IMR-90 (cell line): ENCODE measurements at regions not wholly inside any gene's neighbourhood (a gene's known extent, or its start where the extent isn't known, plus 50 kb on each side); places are given as distances from the start of the nearest gene placed in this dataset.

ENCODE experiments used
- ATAC-seq: fragments of 200-7000 bp; cut with Tn5 transposase; 2 replicates; pipeline ENCODE4 v1.9.1; 2020; ENCODE audit warnings: low read depth, mild to moderate bottlenecking, moderate library complexity
- BruUV-seq: library from RNA; stranded (reverse); fragments of 400-500 nt; replicated peaks from 2 replicates; lab custom pipeline; 2021; lab: Mats Ljungman, UMichigan
- CTCF ChIA-PET: fragments of 300-600 bp; formaldehyde crosslinking; extraction: SDS; loops from one replicate; lab custom pipeline; 2021; ENCODE audit warnings: antibody characterized with exemption; lab: Yijun Ruan, JAX
- POLR2A ChIA-PET: fragments of 300-600 bp; sonication (Branson Sonifier 250); formaldehyde crosslinking; loops from one replicate; lab custom pipeline; 2022; ENCODE audit warnings: antibody characterized with exemption; ENCODE audit not compliant: unreplicated experiment; lab: Charles Lee
- DNase-seq: peaks from one replicate; pipeline ENCODE4 v3.0.0; 2013
- H2AFZ ChIP-seq: replicated peaks from 2 replicates; pipeline ENCODE3; 2013; ENCODE audit warnings: low read length, mild to moderate bottlenecking; ENCODE audit not compliant: poor library complexity
- H2AK5ac ChIP-seq: 2 replicates; pipeline ENCODE4 v1.6.1; 2013; ENCODE audit warnings: low read depth, low read length, inconsistent platforms
- H2AK9ac ChIP-seq: replicated peaks from 2 replicates; pipeline ENCODE3; 2013; ENCODE audit warnings: mild to moderate bottlenecking, low read depth, low read length, moderate library complexity; ENCODE audit not compliant: poor library complexity
- H2BK120ac ChIP-seq: 2 replicates; pipeline ENCODE4 v1.6.1; 2013; ENCODE audit warnings: low read depth, low read length, inconsistent platforms
- H2BK15ac ChIP-seq: 3 replicates; pipeline ENCODE4 v1.6.1; 2013; ENCODE audit warnings: low read depth, low read length, inconsistent platforms
- H2BK20ac ChIP-seq: 2 replicates; pipeline ENCODE4 v1.6.1; 2013; ENCODE audit warnings: low read depth, mild to moderate bottlenecking, inconsistent platforms, low read length, moderate library complexity
- H2BK5ac ChIP-seq: 2 replicates; pipeline ENCODE4 v1.6.1; 2013; ENCODE audit warnings: mild to moderate bottlenecking, low read depth, low read length, inconsistent platforms; ENCODE audit not compliant: poor library complexity, severe bottlenecking
- H3K14ac ChIP-seq: replicated peaks from 2 replicates; pipeline ENCODE4 v1.6.1; 2013; ENCODE audit warnings: low read depth, low read length, inconsistent platforms
- H3K18ac ChIP-seq: 2 replicates; pipeline ENCODE4 v1.6.1; 2013; ENCODE audit warnings: low read depth, low read length, control low read depth
- H3K23ac ChIP-seq: 2 replicates; pipeline ENCODE4 v1.6.1; 2013; ENCODE audit warnings: low read depth, low read length, inconsistent platforms
- H3K27ac ChIP-seq: 2 replicates; pipeline ENCODE4 v1.5.1; 2013; ENCODE audit warnings: mild to moderate bottlenecking, control low read depth, low read length; ENCODE audit not compliant: insufficient read depth
- H3K27me3 ChIP-seq: 2 replicates; pipeline ENCODE4 v1.6.1; 2013; ENCODE audit warnings: low read length; ENCODE audit not compliant: control insufficient read depth, insufficient read depth
- H3K36me3 ChIP-seq: 2 replicates; pipeline ENCODE4 v1.6.1; 2013; ENCODE audit warnings: low read length, mixed read lengths; ENCODE audit not compliant: control insufficient read depth, insufficient read depth
- H3K4ac ChIP-seq: 2 replicates; pipeline ENCODE4 v1.6.1; 2013; ENCODE audit warnings: low read depth, low read length, inconsistent platforms
- H3K4me1 ChIP-seq: 2 replicates; pipeline ENCODE4 v1.6.1; 2013; ENCODE audit warnings: low read length, mixed read lengths; ENCODE audit not compliant: control insufficient read depth, insufficient read depth
- H3K4me2 ChIP-seq: 2 replicates; pipeline ENCODE4 v1.6.1; 2013; ENCODE audit warnings: low read depth, mild to moderate bottlenecking, control low read depth, low read length, moderate library complexity
- H3K4me3 ChIP-seq: 2 replicates; pipeline ENCODE4 v1.5.1; 2013; ENCODE audit warnings: low read depth, mild to moderate bottlenecking, control low read depth, low read length, moderate library complexity; ENCODE audit not compliant: insufficient read depth
- H3K56ac ChIP-seq: 2 replicates; pipeline ENCODE4 v1.6.1; 2013; ENCODE audit warnings: low read length, inconsistent platforms; ENCODE audit not compliant: insufficient read depth; ENCODE audit errors: extremely low read depth
- H3K79me1 ChIP-seq, 2 experiments: 2 replicates each; pipeline ENCODE4 v1.6.1; 2013; ENCODE audit warnings: low read length in 2 of 2, inconsistent platforms in 1 of 2, low read depth in 1 of 2
- H3K9ac ChIP-seq: 2 replicates; pipeline ENCODE4 v1.6.1; 2013; ENCODE audit warnings: low read depth, low read length, control low read depth
- H3K9me1 ChIP-seq: 2 replicates; pipeline ENCODE4 v1.6.1; 2013; ENCODE audit warnings: low read length, inconsistent platforms; ENCODE audit not compliant: insufficient read depth
- H3K9me3 ChIP-seq: 2 replicates; pipeline ENCODE4 v1.6.1; 2013; ENCODE audit warnings: low read length; ENCODE audit not compliant: control insufficient read depth, insufficient read depth
- H4K20me1 ChIP-seq: 2 replicates; pipeline ENCODE4 v1.6.1; 2013; ENCODE audit warnings: low read length, inconsistent platforms; ENCODE audit not compliant: insufficient read depth
- H4K5ac ChIP-seq: 2 replicates; pipeline ENCODE4 v1.6.1; 2013; ENCODE audit warnings: mild to moderate bottlenecking, low read depth, low read length, control low read depth
- H4K8ac ChIP-seq, 2 experiments: 2 replicates each; pipeline ENCODE4 v1.6.1; 2013; ENCODE audit warnings: low read depth in 2 of 2, low read length in 2 of 2, control low read depth in 1 of 2, inconsistent platforms in 1 of 2
- H4K91ac ChIP-seq: 2 replicates; pipeline ENCODE4 v1.6.1; 2013; ENCODE audit warnings: low read depth, low read length, inconsistent platforms; ENCODE audit not compliant: insufficient read depth
- FOS ChIP-seq: fragments of 150-350 bp; IDR thresholded peaks from 2 replicates; pipeline ENCODE4 v1.6.1; 2016; ENCODE audit warnings: low read depth, low read length
- RFX5 ChIP-seq: IDR thresholded peaks from 2 replicates; pipeline ENCODE4 v1.8.0; 2012; ENCODE audit warnings: low read depth, mild to moderate bottlenecking, low read length, moderate library complexity
- SMC3 ChIP-seq: fragments of 150-350 bp; IDR thresholded peaks from 2 replicates; pipeline ENCODE4 v1.6.1; 2016; ENCODE audit warnings: low read depth, mild to moderate bottlenecking, antibody characterized with exemption, low read length, moderate library complexity
- WGBS, 2 experiments: methylation state at CpG; one replicate each; pipeline versions ENCODE4 v1.1.5 to v1.1.7; 2013; ENCODE audit warnings: missing lambda C conversion rate in 2 of 2; ENCODE audit not compliant: insufficient read length in 1 of 2; ENCODE audit errors: extremely low coverage in 2 of 2; 5-methylcytosine and 5-hydroxymethylcytosine counted together
- dilution Hi-C: fragments of 300-500 bp; cut with HindIII; formaldehyde crosslinking; loops from one replicate; pipeline ENCODE4 v1.14.3; 2018; ENCODE audit warnings: low sequenced_read_pairs; ENCODE audit not compliant: unreplicated experiment
- in situ Hi-C: fragments of 300-500 bp; cut with MboI; formaldehyde crosslinking; loops from 3 replicates; pipeline ENCODE4 v1.14.3; 2019; ENCODE audit warnings: low sequenced_read_pairs, inconsistent platforms, mixed read lengths
- intact Hi-C: fragments of 100-400 bp; cut with micrococcal nuclease; formaldehyde crosslinking; loops from 2 replicates; pipeline ENCODE4 v1.10.0; 2022
- TF ChIP-seq, protein P1 (sequence below): conservative IDR thresholded peaks from 2 replicates; pipeline ENCODE4 v1.5.1; 2012; ENCODE audit warnings: mild to moderate bottlenecking, low read depth, low read length, improper control_type of control experiment

DNA sequence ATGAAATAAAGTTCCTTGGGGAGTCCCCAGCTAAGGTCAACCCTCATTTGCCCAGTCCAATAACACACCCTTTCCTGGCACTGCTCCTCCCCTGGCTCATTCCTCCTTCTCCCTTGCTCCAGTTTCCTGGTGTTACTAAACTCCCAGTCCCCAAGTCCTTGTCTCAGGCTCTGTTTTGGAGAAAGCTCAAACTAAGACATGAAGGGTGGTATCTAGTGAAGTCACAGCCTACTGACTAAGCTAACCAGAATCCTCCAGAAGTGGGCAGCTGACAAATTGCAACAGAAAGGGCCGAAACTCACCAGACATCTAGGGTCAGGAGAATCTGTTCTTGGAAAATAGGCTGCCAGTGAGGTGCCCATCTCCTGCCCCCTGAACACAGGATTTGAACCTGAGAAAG lies 118.7 kb upstream of the NEK6 start (continued):
- TF ChIP-seq SMC3 = no peak
- no peak for TF ChIP-seq RFX5
- peak; percentile 32; the same call in 1 of the 2 replicates for TF ChIP-seq FOS

GRCh38 chr9:124140941-124141568 lies 116.7 kb upstream of the NEK6 start:
- ChIA-PET POLR2A (no interaction called here), CTCF (no interaction called here)
- Histone ChIP-seq H3K14ac (no peak overlapping the region), H3K27ac (no peak overlapping the region), H3K23ac (no peak overlapping the region), H4K91ac (no peak overlapping the region), H3K9ac (no peak overlapping the region), H2BK120ac (0 out of 2 replicates have a peak overlapping the region, but pooled peaks have one; percentile 18), H2AK9ac (no peak overlapping the region), H2BK20ac (no peak overlapping the region), H3K56ac (no peak overlapping the region), H3K4ac (no peak overlapping the region), H2AK5ac (no peak overlapping the region), H3K9me1 (no peaks in the 10 kb centered on the region), H3K4me3 (no peak overlapping the region), H4K20me1 (no peaks in the 10 kb centered on the region), H2BK15ac (no peak overlapping the region), H3K18ac (no peak overlapping the region), H3K27me3 (no peaks in the 10 kb centered on the region; the same call in 1 of the 2 replicates), H3K4me2 (no peak overlapping the region), H2BK5ac (no peak overlapping the region), H4K8ac (no peak overlapping the region), H2AFZ (no peak overlapping the region), H3K4me1 (peaks cover 6% of the 10 kb centered on the region), H3K79me1 (no peaks in the 10 kb centered on the region), H3K9me3 (no peaks in the 10 kb centered on the region), H4K5ac (no peak overlapping the region), H3K36me3 (no peaks in the 10 kb centered on the region)
- dilution Hi-C loops = no loop called here
- in situ Hi-C loops = no loop called here
- DNase-seq = no peak
- TF ChIP-seq SMC3 = no peak
- TF ChIP-seq, protein P1, sequence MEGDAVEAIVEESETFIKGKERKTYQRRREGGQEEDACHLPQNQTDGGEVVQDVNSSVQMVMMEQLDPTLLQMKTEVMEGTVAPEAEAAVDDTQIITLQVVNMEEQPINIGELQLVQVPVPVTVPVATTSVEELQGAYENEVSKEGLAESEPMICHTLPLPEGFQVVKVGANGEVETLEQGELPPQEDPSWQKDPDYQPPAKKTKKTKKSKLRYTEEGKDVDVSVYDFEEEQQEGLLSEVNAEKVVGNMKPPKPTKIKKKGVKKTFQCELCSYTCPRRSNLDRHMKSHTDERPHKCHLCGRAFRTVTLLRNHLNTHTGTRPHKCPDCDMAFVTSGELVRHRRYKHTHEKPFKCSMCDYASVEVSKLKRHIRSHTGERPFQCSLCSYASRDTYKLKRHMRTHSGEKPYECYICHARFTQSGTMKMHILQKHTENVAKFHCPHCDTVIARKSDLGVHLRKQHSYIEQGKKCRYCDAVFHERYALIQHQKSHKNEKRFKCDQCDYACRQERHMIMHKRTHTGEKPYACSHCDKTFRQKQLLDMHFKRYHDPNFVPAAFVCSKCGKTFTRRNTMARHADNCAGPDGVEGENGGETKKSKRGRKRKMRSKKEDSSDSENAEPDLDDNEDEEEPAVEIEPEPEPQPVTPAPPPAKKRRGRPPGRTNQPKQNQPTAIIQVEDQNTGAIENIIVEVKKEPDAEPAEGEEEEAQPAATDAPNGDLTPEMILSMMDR = no peak
- WGBS, 2 experiments = no CpG with 5 or more reads among the region's 6 CpGs
- no peak for ATAC-seq
- BruUV-seq = no TSS peak
- intact Hi-C loops = no loop called here
